B cell (primary cell): ENCODE measurements at regions not wholly inside any gene's neighbourhood (a gene's known extent, or its start where the extent isn't known, plus 50 kb on each side); places are given as distances from the start of the nearest gene placed in this dataset.

Experiments
- ATAC-seq: fragments of 200-7000 bp; cut with Tn5 transposase; one replicate; pipeline ENCODE4 v1.10.0; 2021; ENCODE audit warnings: low read depth, mild to moderate bottlenecking, moderate number of reproducible peaks, moderate library complexity
- CTCF ChIA-PET: fragments of 350-600 bp; sonication (Branson Sonifier 250); formaldehyde crosslinking; loops from one replicate; lab custom pipeline; 2021; ENCODE audit warnings: antibody characterized with exemption, inconsistent platforms; lab: Charles Lee
- POLR2A ChIA-PET: fragments of 350-600 bp; sonication (Branson Sonifier 250); formaldehyde crosslinking; loops from one replicate; lab custom pipeline; 2021; ENCODE audit warnings: antibody characterized with exemption; lab: Charles Lee
- DNase-seq: peaks from one replicate; pipeline ENCODE4 v3.0.0; 2013
- H2AFZ ChIP-seq: 2 replicates; pipeline ENCODE4 v1.6.1; 2012; ENCODE audit warnings: mild to moderate bottlenecking, low read depth, low read length; ENCODE audit not compliant: insufficient read depth, poor library complexity, severe bottlenecking
- H3K27ac ChIP-seq, 2 donors: 1 replicate in 1 of 2; 2 replicates in 1 of 2; pipeline ENCODE4 v1.5.1; 2012 to 2013; ENCODE audit warnings: low read length in 2 of 2, mild to moderate bottlenecking in 2 of 2, moderate library complexity in 1 of 2
- H3K27me3 ChIP-seq, 4 experiments: fragments of 200-600 bp in 1 of 4; sonication (generic) in 1 of 4; replicated peaks in 1 of 4; 1 replicate in 2 of 4; 2 replicates in 2 of 4; pipeline versions ENCODE4 v1.6.1 to v1.7.0; 2013 to 2016; ENCODE audit warnings: low read length in 3 of 4, mild to moderate bottlenecking in 2 of 4, mixed read lengths in 1 of 4, moderate library complexity in 1 of 4; ENCODE audit not compliant: insufficient read depth in 4 of 4, control insufficient read depth in 3 of 4; ENCODE audit errors: control extremely low read depth in 1 of 4
- H3K36me3 ChIP-seq, 2 experiments: replicated peaks in 1 of 2; 1 replicate in 1 of 2; 2 replicates in 1 of 2; pipeline versions ENCODE4 v1.6.1 to v1.7.1; 2013; ENCODE audit warnings: low read length in 1 of 2; ENCODE audit not compliant: insufficient read depth in 2 of 2, control insufficient read depth in 1 of 2; ENCODE audit errors: control extremely low read depth in 1 of 2, extremely low read depth in 1 of 2
- H3K4me1 ChIP-seq, 2 donors: fragments of 200-600 bp in 1 of 2; sonication (generic) in 1 of 2; 1 replicate in 1 of 2; 2 replicates in 1 of 2; pipeline versions ENCODE4 v1.5.1 to v1.6.1; 2013 to 2017; ENCODE audit warnings: low read length in 2 of 2; ENCODE audit not compliant: control insufficient read depth in 2 of 2, insufficient read depth in 2 of 2
- H3K4me2 ChIP-seq: replicated peaks from 2 replicates; pipeline ENCODE3; 2012; ENCODE audit warnings: mild to moderate bottlenecking, low read depth, low read length; ENCODE audit not compliant: poor library complexity, severe bottlenecking
- H3K4me3 ChIP-seq, 5 experiments: fragments of 200-600 bp in 1 of 5; sonication (generic) in 1 of 5; 1 replicate in 3 of 5; 2 replicates in 2 of 5; pipeline versions ENCODE4 v1.5.1 to v1.7.0; 2011 to 2016; ENCODE audit warnings: low read length in 4 of 5, mild to moderate bottlenecking in 4 of 5, low read depth in 2 of 5, control low read depth in 1 of 5, moderate library complexity in 1 of 5; ENCODE audit not compliant: insufficient read depth in 1 of 5; ENCODE audit errors: control extremely low read depth in 1 of 5, extremely low read depth in 1 of 5
- H3K79me2 ChIP-seq: fragments of 200-600 bp; sonication (generic); one replicate; pipeline ENCODE4 v1.6.0; 2016; ENCODE audit warnings: low read length; ENCODE audit not compliant: control insufficient read depth, insufficient read depth
- H3K9ac ChIP-seq: fragments of 200-600 bp; sonication (generic); 2 replicates; pipeline ENCODE4 v1.6.1; 2017; ENCODE audit warnings: mild to moderate bottlenecking, low read length, moderate library complexity
- H3K9me3 ChIP-seq, 3 donors: one replicate each; pipeline versions ENCODE4 v1.6.1 to v1.7.1; 2013; ENCODE audit warnings: low read length in 2 of 3; ENCODE audit not compliant: control insufficient read depth in 2 of 3, insufficient read depth in 1 of 3; ENCODE audit errors: control extremely low read depth in 1 of 3
- H4K20me1 ChIP-seq: 2 replicates; pipeline ENCODE4 v1.6.0; 2012; ENCODE audit warnings: mild to moderate bottlenecking, low read length; ENCODE audit not compliant: insufficient read depth, control insufficient read depth, poor library complexity, severe bottlenecking
- H3K27ac Mint-ChIP-seq: one replicate; pipeline ENCODE4 v1.8.0; 2021; ENCODE audit warnings: mixed read lengths
- H3K27me3 Mint-ChIP-seq: one replicate; pipeline ENCODE4 v1.8.0; 2021; ENCODE audit warnings: mixed read lengths
- H3K4me1 Mint-ChIP-seq: one replicate; pipeline ENCODE4 v1.8.0; 2021; ENCODE audit warnings: mixed read lengths
- H3K4me3 Mint-ChIP-seq: one replicate; pipeline ENCODE4 v1.8.0; 2021; ENCODE audit warnings: mixed read lengths
- H3K9me3 Mint-ChIP-seq: one replicate; pipeline ENCODE4 v1.8.0; 2022; ENCODE audit warnings: mixed read lengths; ENCODE audit not compliant: insufficient read depth
- EZH2 ChIP-seq: IDR thresholded peaks from 2 replicates; pipeline ENCODE4 v1.6.1; 2012; ENCODE audit warnings: borderline replicate concordance, low read depth, mild to moderate bottlenecking, moderate library complexity, low read length; ENCODE audit not compliant: insufficient read depth, poor library complexity, severe bottlenecking
- WGBS: methylation state at CpG from one replicate; pipeline ENCODE4 v1.1.5; 2013; ENCODE audit warnings: missing lambda C conversion rate; ENCODE audit not compliant: insufficient coverage; 5-methylcytosine and 5-hydroxymethylcytosine counted together
- intact Hi-C: fragments of 100-400 bp; cut with micrococcal nuclease; formaldehyde crosslinking; loops from one replicate; pipeline ENCODE4 v1.10.0; 2022
- TF ChIP-seq, protein P1 (sequence below): fragments of 200-600 bp; IDR thresholded peaks from one replicate; pipeline ENCODE4 v1.8.0; 2022; ENCODE audit warnings: antibody characterized with exemption, mild to moderate bottlenecking

DNA sequence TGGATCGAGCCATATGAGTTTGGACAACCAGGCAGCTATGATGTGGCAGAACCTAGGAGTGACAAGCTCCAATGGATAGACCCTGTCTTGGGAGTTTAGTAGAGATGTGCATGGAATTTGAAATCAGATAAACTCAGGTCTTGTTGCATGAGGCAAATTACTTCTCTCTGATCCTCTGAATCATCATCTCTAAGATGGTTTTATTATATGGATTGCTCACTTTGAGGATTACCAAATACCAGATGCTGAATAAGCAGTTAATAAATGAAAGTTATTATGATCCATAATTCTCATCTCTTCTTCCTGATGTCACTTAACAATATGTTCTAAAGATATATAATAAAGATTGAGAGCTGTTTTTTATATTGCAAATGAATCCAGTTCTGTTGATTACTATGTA, 622.2 kb downstream of the NTRK3 start:
- no peaks in the 10 kb centered on the region for H3K79me2 ChIP-seq
- no peak overlapping the region for H3K4me3 ChIP-seq
- intact Hi-C loops: no loop called here
- ChIA-PET POLR2A (no interaction called here), CTCF (no interaction called here)
- TF ChIP-seq, protein P1, sequence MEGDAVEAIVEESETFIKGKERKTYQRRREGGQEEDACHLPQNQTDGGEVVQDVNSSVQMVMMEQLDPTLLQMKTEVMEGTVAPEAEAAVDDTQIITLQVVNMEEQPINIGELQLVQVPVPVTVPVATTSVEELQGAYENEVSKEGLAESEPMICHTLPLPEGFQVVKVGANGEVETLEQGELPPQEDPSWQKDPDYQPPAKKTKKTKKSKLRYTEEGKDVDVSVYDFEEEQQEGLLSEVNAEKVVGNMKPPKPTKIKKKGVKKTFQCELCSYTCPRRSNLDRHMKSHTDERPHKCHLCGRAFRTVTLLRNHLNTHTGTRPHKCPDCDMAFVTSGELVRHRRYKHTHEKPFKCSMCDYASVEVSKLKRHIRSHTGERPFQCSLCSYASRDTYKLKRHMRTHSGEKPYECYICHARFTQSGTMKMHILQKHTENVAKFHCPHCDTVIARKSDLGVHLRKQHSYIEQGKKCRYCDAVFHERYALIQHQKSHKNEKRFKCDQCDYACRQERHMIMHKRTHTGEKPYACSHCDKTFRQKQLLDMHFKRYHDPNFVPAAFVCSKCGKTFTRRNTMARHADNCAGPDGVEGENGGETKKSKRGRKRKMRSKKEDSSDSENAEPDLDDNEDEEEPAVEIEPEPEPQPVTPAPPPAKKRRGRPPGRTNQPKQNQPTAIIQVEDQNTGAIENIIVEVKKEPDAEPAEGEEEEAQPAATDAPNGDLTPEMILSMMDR: no peak
- no peak for TF ChIP-seq EZH2
- H3K27ac Mint-ChIP-seq: no peak overlapping the region
- H3K27me3 Mint-ChIP-seq: no peaks in the 10 kb centered on the region
- no peaks in the 10 kb centered on the region for H3K27me3 ChIP-seq
- H3K27ac ChIP-seq: no peak overlapping the region
- H2AFZ ChIP-seq: no peak overlapping the region
- ATAC-seq (no peak), DNase-seq (no peak)
- no peak overlapping the region for H3K4me3 Mint-ChIP-seq
- peaks cover 3% of the 10 kb centered on the region for H3K9me3 Mint-ChIP-seq
- peaks cover 0 to 3% (median 0%) of the 10 kb centered on the region in 3 donors for H3K9me3 ChIP-seq
- H3K4me2 ChIP-seq: no peak overlapping the region
- no peaks in the 10 kb centered on the region for H3K36me3 ChIP-seq
- no peaks in the 10 kb centered on the region for H3K4me1 ChIP-seq
- 89% methylated on average over 1 of the region's 1 CpG for WGBS
- no peaks in the 10 kb centered on the region for H3K4me1 Mint-ChIP-seq
- H3K9ac ChIP-seq: no peak overlapping the region
- no peaks in the 10 kb centered on the region for H4K20me1 ChIP-seq

DNA sequence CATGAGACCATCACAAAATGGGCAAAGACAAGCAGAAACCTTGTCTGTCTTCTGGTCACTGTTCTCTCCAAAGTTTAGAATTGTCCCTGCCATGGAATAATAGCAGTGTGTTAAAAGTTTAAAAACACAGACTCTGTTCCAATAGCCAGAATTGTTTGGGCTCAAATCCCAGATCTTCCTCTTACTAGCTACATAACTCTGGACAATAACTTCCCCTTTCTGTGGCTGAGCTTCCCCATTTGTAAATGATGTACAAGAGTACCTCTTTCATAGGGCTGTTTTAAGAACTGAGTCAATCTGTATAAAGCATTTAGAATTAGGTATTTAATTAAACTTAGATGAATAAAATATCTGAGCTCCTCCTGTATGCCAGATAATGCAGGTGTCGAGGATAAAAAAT, 623.0 kb downstream of the NTRK3 start:
- Mint-ChIP-seq H3K9me3 (peaks cover 3% of the 10 kb centered on the region), H3K27me3 (no peaks in the 10 kb centered on the region), H3K4me1 (no peaks in the 10 kb centered on the region), H3K4me3 (no peak overlapping the region), H3K27ac (no peak overlapping the region)
- H3K4me2 ChIP-seq: no peak overlapping the region
- peaks cover 0 to under 1% (median 0%) of the 10 kb centered on the region in 3 donors for H3K9me3 ChIP-seq
- no peaks in the 10 kb centered on the region for H3K4me1 ChIP-seq
- H3K27ac ChIP-seq: no peak overlapping the region
- CTCF ChIA-PET: interaction anchor here (1.0 kb wide), 1 partner anchor 10 kb away, joined by 3 read pairs; no protein-coding TSS in a partner anchor
- ATAC-seq: no peak
- no peaks in the 10 kb centered on the region for H3K79me2 ChIP-seq
- H3K36me3 ChIP-seq: no peaks in the 10 kb centered on the region
- WGBS: no CpG with 5 or more reads among the region's 1 CpG
- intact Hi-C loops: no loop called here
- H3K27me3 ChIP-seq: no peaks in the 10 kb centered on the region
- POLR2A ChIA-PET: no interaction called here
- no peak overlapping the region for H2AFZ ChIP-seq
- H4K20me1 ChIP-seq: no peaks in the 10 kb centered on the region
- DNase-seq: no peak
- TF ChIP-seq, protein P1: no peak
- TF ChIP-seq EZH2: no peak
- H3K9ac ChIP-seq: no peak overlapping the region
- H3K4me3 ChIP-seq: no peak overlapping the region
